CD4-positive, alpha-beta T cell treated with Interleukin-6 for 4 hours (primary cell): ENCODE measurements at regions not wholly inside any gene's neighbourhood (a gene's known extent, or its start where the extent isn't known, plus 50 kb on each side); places are given as distances from the start of the nearest gene placed in this dataset.
"Not testable (repeated sequence)": the region's sequence is repeated elsewhere in the genome, so short reads cannot be mapped to it uniquely, and the experiment has no call there.

Experiments
- DNase-seq: peaks from one replicate; pipeline ENCODE4 v3.0.0-alpha.2; 2020; ENCODE audit warnings: mixed read lengths

DNA sequence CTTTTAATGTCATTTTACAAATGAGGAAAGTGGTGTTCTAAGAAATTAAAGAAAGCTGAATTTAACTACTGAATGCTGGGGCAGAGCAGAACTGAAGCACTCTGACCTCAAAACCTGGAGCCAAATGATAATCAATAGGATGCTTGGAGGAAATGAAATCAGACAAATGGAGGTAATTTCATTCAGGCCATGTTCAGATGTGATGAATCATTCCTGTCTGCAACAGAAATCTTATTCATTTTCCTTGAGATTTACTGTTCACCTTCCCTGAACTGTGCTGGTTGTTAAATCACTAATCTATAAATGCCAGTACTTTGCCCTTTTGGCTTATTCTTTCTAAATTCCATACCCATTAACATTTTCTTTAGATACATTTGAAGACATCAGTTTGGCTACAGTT is 85.6 kb upstream of the SNX7 start:
- DNase-seq: no peak

- DNase-seq: no peak
Measured at GRCh38 chr1:98565951-98566350, 95.6 kb upstream of the SNX7 start.

GRCh38 chr1:98559291-98559690 is 102.2 kb upstream of the SNX7 start:
- DNase-seq: no peak

- DNase-seq: no peak
Measured at GRCh38 chr1:98557895-98558294, 103.6 kb upstream of the SNX7 start.

DNA sequence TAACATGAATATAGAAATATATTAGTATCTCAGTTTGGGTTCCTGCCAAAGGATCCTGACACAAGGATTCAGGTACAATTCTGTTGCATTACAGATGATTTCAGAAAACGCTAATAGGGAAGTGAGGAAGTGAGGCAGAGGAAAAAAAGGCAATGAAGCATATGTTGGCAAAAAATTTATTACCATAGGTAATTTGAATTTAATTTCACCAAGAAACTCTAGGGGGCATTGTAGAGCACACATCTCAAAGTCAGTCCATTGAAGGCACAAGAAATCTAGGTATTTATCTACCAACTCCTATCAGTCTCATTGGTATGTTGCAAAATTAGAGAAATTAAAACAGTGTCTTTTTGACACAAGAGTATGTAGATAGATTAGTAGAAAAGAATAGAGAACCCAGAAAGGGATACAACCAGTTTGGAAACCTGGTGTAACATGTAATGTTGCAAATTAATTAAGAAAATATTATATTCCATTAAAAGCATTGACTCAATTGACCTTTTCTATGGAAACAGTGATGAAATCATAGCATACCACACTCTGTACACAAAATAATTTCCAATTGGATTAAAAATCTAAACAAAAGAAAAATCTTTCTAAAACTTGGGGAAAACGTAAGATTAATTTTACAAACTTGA is 104.9 kb upstream of the SNX7 start:
- no peak for DNase-seq

- DNase-seq: no peak
Measured at GRCh38 chr1:98555814-98556213, 105.7 kb upstream of the SNX7 start.

DNA sequence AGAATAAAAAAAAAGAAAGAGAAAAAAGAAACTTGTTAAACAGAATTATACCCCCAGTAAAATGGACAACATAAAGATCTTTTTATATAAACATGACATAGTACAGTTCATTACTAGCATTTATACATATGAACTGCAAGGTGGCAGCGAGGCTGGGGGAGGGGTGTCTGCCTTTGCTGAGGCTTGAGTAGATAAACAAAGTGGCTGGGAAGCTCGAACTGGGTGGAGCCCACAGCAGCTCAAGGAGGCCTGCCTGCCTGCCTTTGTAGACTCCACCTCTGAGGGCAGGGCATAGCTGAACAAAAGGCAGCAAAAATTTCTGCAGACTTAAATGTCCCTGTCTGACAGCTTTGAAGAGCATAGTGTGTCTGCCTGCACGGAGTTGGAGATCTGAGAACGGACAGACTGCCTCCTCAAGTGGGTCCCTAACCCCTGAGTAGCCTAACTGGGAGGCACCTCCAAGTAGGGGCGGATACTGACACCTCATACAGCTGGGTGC is 108.9 kb upstream of the SNX7 start:
- not testable (repeated sequence) for DNase-seq

- no peak for DNase-seq
Measured at GRCh38 chr1:98550076-98550475, 111.4 kb upstream of the SNX7 start.

DNA sequence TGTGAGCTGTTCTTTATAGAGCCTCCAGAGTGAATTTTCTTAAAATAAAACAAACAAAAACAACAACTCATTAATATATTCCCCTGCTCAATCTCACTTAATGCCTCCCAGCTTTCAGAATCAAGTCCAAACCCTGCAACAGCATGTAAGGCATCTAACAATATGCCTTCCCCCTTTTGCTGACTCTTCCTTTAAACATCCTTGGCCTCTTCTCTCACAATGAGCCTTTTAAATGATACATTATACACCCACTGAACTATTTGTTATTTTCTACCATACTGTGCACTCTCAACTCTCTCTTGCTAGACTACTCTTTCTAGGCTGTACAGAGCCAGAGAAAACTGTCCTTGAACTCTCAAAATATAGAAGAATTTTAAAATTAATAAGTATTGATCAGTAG is 115.2 kb upstream of the SNX7 start:
- DNase-seq: no peak

GRCh38 chr1:98538106-98538505 is 123.4 kb upstream of the SNX7 start:
- DNase-seq: no peak

- DNase-seq: no peak
Measured at GRCh38 chr1:98523256-98523655, 138.3 kb upstream of the SNX7 start.

GRCh38 chr1:98516306-98516705 is 145.2 kb upstream of the SNX7 start:
- DNase-seq: no peak

DNA sequence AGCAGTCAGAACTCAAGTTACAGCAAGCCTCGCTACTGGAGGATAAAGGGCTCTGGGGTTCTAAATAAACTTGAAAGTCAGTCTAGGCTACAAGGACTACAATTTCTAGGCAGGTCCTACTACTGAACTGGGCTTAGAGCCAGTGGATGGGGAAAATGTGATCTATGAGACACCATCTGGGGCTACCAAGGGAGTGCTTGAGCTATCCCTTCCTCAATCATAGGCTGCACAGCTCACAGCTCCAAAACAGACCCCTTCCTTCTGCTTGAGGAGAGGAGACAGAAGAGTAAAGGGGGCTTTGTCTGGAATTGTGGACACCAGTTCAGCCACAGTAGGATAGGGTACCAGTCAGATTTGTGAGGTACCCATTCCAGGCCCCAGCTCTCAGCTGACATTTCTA is 145.8 kb upstream of the SNX7 start:
- DNase-seq: no peak

DNA sequence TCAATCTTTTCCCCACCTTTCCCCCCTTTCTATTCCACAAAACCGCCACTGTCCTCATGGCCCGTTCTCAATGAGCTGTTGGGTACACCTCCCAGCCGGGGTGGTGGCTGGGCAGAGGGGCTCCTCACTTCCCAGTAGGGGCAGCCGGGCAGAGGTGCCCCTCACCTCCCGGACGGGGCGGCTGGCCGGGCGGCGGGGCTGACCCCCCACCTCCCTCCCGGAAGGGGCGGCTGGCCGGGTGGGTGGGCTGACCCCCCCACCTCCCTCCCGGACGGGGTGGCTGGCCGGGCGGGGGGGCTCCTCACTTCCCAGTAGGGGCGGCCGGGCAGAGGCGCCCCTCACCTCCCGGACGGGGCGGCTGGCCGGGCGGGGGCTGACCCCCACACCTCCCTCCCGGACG is 149.3 kb upstream of the SNX7 start:
- not testable (repeated sequence) for DNase-seq

DNA sequence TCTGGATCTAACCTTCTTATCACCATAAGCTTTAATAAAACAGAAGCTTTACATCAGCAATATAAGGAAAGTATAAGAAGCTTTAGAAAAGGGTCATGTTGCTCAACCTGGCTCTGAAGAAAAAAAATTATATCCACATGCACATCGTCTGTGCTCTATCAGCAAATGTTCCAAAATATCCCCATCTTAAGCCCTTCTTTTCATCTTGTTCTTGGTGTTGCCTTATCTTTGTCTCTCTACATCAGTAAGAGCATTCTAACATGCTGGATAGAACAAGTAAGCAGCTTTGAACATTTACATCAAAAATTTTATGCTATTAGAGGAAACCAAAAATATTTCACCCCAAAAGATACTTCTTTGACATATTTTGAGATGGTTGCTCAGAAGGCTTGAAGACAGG is 157.8 kb upstream of the SNX7 start:
- no peak for DNase-seq

- no peak for DNase-seq
Measured at GRCh38 chr1:98502937-98503336, 158.6 kb upstream of the SNX7 start.

- DNase-seq: no peak
Measured at GRCh38 chr1:98500324-98500723, 161.2 kb upstream of the SNX7 start.

DNA sequence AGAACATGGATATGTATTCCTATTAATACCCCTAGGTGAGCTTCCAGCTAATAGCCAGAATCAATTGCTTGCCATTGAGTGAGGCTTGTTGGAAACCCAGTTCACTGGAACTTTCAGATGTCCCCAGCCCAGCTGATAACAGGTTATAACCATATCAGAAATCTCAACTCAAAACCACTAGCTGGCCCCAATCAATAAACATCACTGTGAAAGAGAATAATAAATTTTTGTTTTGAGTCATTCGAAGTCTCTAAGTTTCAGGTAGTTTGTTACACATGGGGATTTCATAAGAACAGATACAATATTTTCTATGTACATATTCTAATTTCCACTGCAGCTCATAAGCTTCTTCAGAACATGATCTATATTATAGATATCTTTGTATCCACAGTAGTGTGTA is 162.9 kb upstream of the SNX7 start:
- no peak for DNase-seq

DNA sequence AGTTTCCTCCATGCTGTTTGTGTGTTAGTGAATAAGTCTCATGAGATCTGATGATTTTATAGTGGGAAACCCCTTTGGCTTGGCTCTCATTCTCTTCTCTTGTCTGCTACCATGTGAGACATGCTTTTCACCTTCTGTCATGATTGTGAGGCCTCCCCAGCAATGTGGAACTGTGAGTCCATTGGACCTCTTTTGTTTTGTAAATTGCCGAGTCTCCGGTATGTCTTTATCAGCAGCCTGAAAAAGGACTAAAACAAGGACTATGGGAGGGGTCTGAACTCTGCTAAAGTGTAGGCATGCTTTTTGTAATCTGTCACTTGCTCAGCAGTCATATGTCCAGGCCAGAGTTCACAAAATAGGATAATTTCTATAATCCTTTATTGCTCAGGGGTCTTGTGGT is 164.0 kb upstream of the SNX7 start:
- no peak for DNase-seq

DNA sequence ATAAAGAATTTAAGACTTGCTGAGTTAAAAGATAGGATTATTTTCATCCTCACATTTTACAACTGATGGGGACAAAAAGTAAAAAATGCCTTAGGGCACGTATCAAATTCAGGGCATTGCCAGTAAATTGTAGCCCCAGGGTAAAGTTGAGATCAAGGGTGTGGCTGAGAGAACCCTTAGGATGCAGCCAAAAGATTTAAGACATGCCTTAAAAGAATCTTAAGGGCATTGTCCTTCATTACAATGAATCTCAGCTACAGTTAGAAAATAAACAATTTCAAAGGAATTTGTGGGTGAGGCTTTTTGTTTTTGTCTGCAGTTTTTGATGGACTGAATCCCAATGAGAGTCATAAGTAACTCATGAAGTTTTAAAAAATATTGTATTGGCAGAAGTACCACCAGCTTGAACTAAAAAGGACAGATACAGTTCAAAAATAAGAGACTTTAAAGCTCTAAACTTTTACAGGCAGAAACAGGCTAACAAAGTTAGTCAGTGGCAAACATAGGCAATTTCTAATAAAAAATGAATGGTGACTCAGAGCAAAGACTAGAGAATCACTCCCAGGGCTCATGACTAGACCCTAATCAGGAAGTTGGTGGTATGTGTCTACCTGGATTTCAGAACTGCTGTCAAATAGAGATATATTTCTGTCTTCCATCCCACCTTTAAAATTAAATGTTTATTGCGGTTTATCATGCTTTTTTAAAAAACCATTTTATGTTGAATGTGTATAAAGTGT is 165.1 kb upstream of the SNX7 start:
- DNase-seq: no peak

DNA sequence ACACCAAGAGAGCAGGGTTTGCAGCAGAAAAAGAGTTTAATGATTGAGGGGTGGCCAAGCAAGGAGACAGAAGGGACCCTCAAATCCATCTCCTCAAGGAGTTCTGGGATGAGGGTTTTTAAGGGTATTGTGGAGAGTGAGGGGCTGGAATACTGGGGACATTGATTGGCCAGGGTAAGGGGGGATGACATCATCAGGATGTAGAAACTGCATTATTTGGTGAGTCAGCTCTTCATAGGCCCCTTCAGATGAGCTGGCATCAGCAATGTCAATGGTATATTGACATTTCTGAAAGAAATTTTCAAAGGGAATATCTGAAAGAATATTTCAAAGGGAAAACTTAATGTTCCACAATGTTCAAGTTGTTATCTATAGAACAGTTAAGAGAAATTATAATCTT is 168.1 kb upstream of the SNX7 start:
- DNase-seq: no peak

DNA sequence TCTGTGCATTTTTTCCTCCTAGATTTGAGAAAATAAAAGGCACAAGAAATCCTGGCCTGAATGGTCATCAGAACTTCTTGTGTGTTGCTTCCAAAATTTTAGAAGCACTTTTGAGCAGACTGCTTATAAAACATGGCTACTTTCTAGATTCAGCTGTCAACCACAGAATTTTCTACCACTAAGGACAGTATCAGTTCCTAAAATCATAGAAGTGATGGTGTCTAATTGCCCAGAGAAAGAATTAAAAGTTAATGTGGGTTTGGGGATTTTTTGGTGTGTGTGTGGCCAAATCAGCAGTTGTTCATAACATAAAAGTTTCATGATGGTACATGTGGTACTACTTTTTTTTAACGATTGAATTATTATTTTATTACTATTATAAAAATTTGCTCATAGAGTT is 171.4 kb upstream of the SNX7 start:
- DNase-seq: no peak

DNA sequence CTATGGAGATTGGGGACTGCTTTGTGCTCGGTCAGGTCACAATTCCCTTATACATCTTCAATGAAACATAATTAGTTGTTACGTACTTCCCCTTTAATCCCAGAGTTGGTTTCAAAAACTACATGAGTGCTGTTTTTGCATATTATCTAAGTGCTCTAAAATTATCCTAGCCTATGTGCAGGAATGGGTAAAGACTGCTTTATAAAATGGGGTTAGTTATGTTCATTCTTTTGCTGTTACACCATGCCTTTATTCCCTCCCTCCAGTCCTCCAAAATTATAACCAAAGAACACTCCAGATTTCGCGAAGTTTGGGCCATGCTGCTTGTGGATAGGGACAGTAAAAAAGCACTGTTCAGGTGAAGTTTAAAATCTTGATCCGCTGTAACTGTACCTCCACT is 173.9 kb upstream of the SNX7 start:
- DNase-seq: no peak

GRCh38 chr1:98482611-98483010 is 178.9 kb upstream of the SNX7 start:
- DNase-seq: no peak

- no peak for DNase-seq
Measured at GRCh38 chr1:98480271-98480670, 181.2 kb upstream of the SNX7 start.
